IPS-15b (cell line): ENCODE measurements at regions not wholly inside any gene's neighbourhood (a gene's known extent, or its start where the extent isn't known, plus 50 kb on each side); places are given as distances from the start of the nearest gene placed in this dataset.
"Not testable (repeated sequence)": the region's sequence is repeated elsewhere in the genome, so short reads cannot be mapped to it uniquely, and the experiment has no call there.

Source experiments
- H3K27me3 ChIP-seq: one replicate; pipeline ENCODE4 v1.6.1; 2013; ENCODE audit warnings: low read length; ENCODE audit not compliant: control insufficient read depth, insufficient read depth
- H3K36me3 ChIP-seq: one replicate; pipeline ENCODE4 v1.6.1; 2013; ENCODE audit warnings: low read length; ENCODE audit not compliant: control insufficient read depth, insufficient read depth
- H3K4me1 ChIP-seq: one replicate; pipeline ENCODE4 v1.6.1; 2013; ENCODE audit warnings: mild to moderate bottlenecking, low read length; ENCODE audit not compliant: control insufficient read depth, insufficient read depth
- H3K4me3 ChIP-seq: one replicate; pipeline ENCODE4 v1.5.1; 2013; ENCODE audit warnings: low read depth, low read length
- H3K9ac ChIP-seq: one replicate; pipeline ENCODE4 v1.6.1; 2013; ENCODE audit warnings: low read depth, mild to moderate bottlenecking, low read length
- H3K9me3 ChIP-seq: one replicate; pipeline ENCODE4 v1.6.1; 2013; ENCODE audit warnings: mild to moderate bottlenecking, low read length; ENCODE audit not compliant: control insufficient read depth, insufficient read depth

- Histone ChIP-seq H3K4me3 (no peak overlapping the region), H3K27me3 (no peaks in the 10 kb centered on the region), H3K36me3 (no peaks in the 10 kb centered on the region), H3K9me3 (no peaks in the 10 kb centered on the region), H3K9ac (no peak overlapping the region), H3K4me1 (no peaks in the 10 kb centered on the region)
Observed at GRCh38 chr18:52150050-52150449, 189.9 kb upstream of the DCC start.

DNA sequence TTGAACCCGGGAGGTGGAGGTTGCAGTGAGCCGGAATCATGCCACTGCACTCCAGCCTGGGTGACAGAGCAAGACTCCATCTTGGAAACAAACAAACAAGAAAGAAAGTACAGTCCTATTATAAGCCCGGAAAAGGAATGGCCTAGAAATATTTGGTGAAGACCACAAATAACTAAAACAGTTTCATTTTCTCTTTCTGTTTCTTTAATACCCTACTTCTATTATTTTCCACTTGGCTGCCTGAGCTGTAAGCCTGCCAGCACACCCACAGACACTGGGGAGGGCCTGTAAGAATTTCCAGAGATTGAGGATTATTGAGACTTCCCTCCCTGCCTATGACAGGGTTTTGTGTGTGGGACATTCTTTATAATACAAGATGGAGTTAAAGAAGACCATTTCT lies 188.0 kb upstream of the DCC start:
- no peaks in the 10 kb centered on the region for H3K9me3 ChIP-seq
- no peaks in the 10 kb centered on the region for H3K4me1 ChIP-seq
- no peaks in the 10 kb centered on the region for H3K27me3 ChIP-seq
- no peak overlapping the region for H3K9ac ChIP-seq
- no peak overlapping the region for H3K4me3 ChIP-seq
- H3K36me3 ChIP-seq = no peaks in the 10 kb centered on the region

DNA sequence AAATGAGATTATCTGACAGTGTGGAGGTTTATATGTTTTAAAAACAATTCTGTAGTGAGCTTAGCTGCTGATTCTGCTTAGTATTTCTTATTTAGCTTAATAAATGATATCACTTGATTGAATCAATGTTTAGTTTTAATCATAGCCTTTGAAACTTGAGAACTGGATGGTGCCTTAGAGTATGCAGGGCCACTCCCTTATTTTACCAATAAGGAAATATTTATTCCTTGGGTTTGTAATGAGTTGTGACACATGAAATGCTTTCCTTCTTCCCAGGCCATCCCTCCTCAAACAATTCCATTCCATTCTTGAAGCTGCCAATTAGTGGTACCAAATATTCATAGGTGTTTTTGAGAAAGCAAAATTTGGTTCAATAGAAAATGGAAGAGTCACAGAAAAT lies 183.8 kb upstream of the DCC start:
- H3K9ac ChIP-seq = no peak overlapping the region
- no peaks in the 10 kb centered on the region for H3K4me1 ChIP-seq
- H3K9me3 ChIP-seq = no peaks in the 10 kb centered on the region
- H3K36me3 ChIP-seq = no peaks in the 10 kb centered on the region
- H3K27me3 ChIP-seq = no peaks in the 10 kb centered on the region
- H3K4me3 ChIP-seq = no peak overlapping the region

- H3K36me3 ChIP-seq = no peaks in the 10 kb centered on the region
- H3K27me3 ChIP-seq = no peaks in the 10 kb centered on the region
- no peak overlapping the region for H3K9ac ChIP-seq
- no peaks in the 10 kb centered on the region for H3K4me1 ChIP-seq
- H3K9me3 ChIP-seq = no peaks in the 10 kb centered on the region
- H3K4me3 ChIP-seq = no peak overlapping the region
Observed at GRCh38 chr18:52160636-52161035, 179.4 kb upstream of the DCC start.

GRCh38 chr18:52163478-52163877 lies 176.5 kb upstream of the DCC start:
- H3K27me3 ChIP-seq = no peaks in the 10 kb centered on the region
- no peaks in the 10 kb centered on the region for H3K36me3 ChIP-seq
- no peak overlapping the region for H3K4me3 ChIP-seq
- no peaks in the 10 kb centered on the region for H3K4me1 ChIP-seq
- H3K9ac ChIP-seq = no peak overlapping the region
- no peaks in the 10 kb centered on the region for H3K9me3 ChIP-seq

DNA sequence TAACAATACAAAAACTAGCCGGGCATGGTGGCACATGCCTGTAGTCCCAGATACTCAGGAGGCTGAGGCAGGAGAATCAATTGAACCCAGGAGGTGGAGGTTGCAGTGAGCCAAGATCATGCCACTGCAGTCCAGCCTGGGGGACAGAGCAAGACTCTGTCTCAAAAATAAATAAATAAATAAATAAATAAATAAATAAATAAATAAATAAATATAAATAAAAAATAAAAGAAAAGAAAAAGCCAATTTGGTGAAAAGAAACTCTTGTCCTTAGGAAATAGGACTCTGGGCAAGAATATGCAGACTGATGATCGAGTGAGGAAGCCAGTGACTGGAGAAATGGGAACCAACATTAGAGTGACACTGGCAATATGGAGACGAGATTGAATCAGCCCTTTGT lies 171.9 kb upstream of the DCC start:
- not testable (repeated sequence) for H3K9ac ChIP-seq, H3K27me3 ChIP-seq, H3K4me1 ChIP-seq, H3K36me3 ChIP-seq, H3K4me3 ChIP-seq, H3K9me3 ChIP-seq

DNA sequence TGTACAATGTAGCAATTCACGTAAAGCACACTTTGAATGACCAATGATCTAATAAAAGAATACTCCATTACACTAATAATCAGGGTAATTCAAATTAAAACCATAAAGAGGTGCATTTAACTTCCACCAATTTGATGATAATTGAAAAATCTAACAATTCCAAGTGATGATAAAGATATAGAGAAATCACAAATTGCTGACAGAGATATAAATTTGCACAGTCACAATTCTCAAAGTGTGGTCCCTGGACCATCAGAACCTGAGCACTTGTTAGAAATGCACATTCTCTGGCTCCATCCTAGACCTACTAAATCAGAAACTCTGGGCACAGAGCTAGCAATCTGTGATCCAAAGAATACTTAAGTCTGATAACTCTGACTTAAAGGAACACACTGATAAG lies 165.8 kb upstream of the DCC start:
- Histone ChIP-seq H3K9ac (no peak overlapping the region), H3K4me1 (no peaks in the 10 kb centered on the region), H3K27me3 (no peaks in the 10 kb centered on the region), H3K9me3 (no peaks in the 10 kb centered on the region), H3K36me3 (no peaks in the 10 kb centered on the region), H3K4me3 (no peak overlapping the region)

GRCh38 chr18:52175406-52175805 lies 164.6 kb upstream of the DCC start:
- H3K36me3 ChIP-seq = no peaks in the 10 kb centered on the region
- H3K4me1 ChIP-seq = no peaks in the 10 kb centered on the region
- no peak overlapping the region for H3K9ac ChIP-seq
- H3K27me3 ChIP-seq = no peaks in the 10 kb centered on the region
- H3K4me3 ChIP-seq = no peak overlapping the region
- H3K9me3 ChIP-seq = no peaks in the 10 kb centered on the region

GRCh38 chr18:52183107-52183506 lies 156.9 kb upstream of the DCC start:
- H3K4me1 ChIP-seq = no peaks in the 10 kb centered on the region
- H3K9ac ChIP-seq = no peak overlapping the region
- H3K36me3 ChIP-seq = no peaks in the 10 kb centered on the region
- H3K9me3 ChIP-seq = no peaks in the 10 kb centered on the region
- no peaks in the 10 kb centered on the region for H3K27me3 ChIP-seq
- no peak overlapping the region for H3K4me3 ChIP-seq

DNA sequence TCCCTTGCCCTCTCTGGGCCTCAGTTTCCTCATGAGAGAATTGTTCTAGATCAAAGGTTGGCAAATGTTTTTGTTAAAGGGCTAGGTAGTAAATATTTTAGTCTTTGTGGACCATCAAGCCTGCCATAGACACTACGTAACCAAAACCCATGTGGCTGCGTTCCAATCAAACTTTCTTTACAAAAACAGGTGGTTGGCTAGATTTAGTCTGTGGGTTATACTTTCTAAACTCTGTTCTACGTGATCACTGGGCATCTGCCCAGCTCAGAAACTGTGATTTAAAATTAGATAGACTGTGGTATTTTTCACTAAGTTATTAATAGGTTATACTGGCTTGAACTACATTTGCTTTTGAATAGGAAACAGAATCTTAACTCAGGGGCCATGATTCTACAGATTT lies 149.8 kb upstream of the DCC start:
- H3K27me3 ChIP-seq = no peaks in the 10 kb centered on the region
- no peaks in the 10 kb centered on the region for H3K36me3 ChIP-seq
- H3K4me3 ChIP-seq = no peak overlapping the region
- H3K9ac ChIP-seq = no peak overlapping the region
- peaks cover 6% of the 10 kb centered on the region for H3K4me1 ChIP-seq
- no peaks in the 10 kb centered on the region for H3K9me3 ChIP-seq

GRCh38 chr18:52190631-52191030 lies 149.4 kb upstream of the DCC start:
- Histone ChIP-seq H3K36me3 (no peaks in the 10 kb centered on the region), H3K4me3 (no peak overlapping the region), H3K4me1 (peaks cover 6% of the 10 kb centered on the region), H3K27me3 (no peaks in the 10 kb centered on the region), H3K9me3 (no peaks in the 10 kb centered on the region), H3K9ac (no peak overlapping the region)

DNA sequence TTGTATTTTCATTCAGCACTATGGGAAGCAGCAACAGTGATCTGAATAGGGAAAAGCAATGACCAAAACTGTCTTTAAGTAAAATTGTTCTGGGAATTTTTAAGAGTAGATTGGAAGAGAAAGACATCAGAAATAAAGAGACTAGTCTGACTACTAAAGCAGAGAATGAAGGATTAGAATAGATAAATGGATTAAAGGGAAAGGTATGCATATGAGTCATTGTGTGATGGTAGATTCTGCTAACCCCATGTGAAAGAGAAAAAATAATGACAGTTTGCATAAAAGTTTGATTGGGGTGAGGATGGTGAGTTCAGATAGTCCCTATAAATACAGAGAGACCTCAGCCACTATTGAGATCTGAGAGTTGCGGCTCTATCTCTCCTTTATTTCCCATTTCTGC lies 139.6 kb upstream of the DCC start:
- Histone ChIP-seq H3K4me1 (no peaks in the 10 kb centered on the region), H3K27me3 (no peaks in the 10 kb centered on the region), H3K9me3 (no peaks in the 10 kb centered on the region), H3K9ac (no peak overlapping the region), H3K36me3 (no peaks in the 10 kb centered on the region), H3K4me3 (no peak overlapping the region)
